ENCODE measurements at regions not wholly inside any gene's neighbourhood (a gene's known extent, or its start where the extent isn't known, plus 50 kb on each side); places are given as distances from the start of the nearest gene placed in this dataset.

DNA sequence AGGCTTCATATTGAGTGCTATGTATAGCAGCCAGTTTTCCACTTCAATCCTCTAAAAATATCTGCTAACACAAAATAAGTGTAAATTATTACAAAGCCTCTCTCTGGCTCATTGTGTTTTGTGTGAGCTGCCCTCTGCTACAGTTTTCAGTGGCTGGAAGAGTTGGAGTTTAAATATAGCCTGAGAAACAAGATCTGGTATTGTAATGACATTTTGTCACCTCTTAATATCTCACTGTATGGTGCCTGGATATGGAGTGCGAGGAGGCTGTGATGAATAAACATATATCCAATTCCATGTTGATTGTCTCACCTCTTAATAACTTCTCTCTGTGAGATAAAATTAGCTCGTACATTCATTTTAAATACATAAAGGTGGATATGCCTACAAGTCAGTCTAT lies 269.7 kb downstream of the FLRT2 start:
- Histone ChIP-seq H3K36me3 (ENCODE audit: insufficient read depth, low read length) (no peaks in the 10 kb centered on the region), H3K4me2 (ENCODE audit: low read length) (no peak overlapping the region), H3K9me3 (ENCODE audit: insufficient read depth, low read depth, low read length) (no peaks in the 10 kb centered on the region), H3K79me2 (ENCODE audit: insufficient read depth, low read length) (no peaks in the 10 kb centered on the region), H3K27me3 (ENCODE audit: insufficient read depth, low read length) (no peaks in the 10 kb centered on the region), H4K20me1 (ENCODE audit: insufficient read depth, low read length) (no peaks in the 10 kb centered on the region), H3K9ac (ENCODE audit: low read length) (no peak overlapping the region), H3K4me3 (ENCODE audit: insufficient read depth, low read depth, low read length) (no peak overlapping the region), H2AFZ (ENCODE audit: low read depth, low read length) (no peak overlapping the region), H3K27ac (ENCODE audit: low read depth, low read length) (no peak overlapping the region), H3K4me1 (ENCODE audit: insufficient read depth, low read length) (no peaks in the 10 kb centered on the region)
- DNase-seq (ENCODE audit: low read depth): no peak
- FAIRE-seq: no peak
- H3K4me1 Mint-ChIP-seq (ENCODE audit: low read depth, unreplicated experiment): no peaks in the 10 kb centered on the region
- TF ChIP-seq EZH2 (IDR thresholded peaks at IDR 0.05; ENCODE audit: insufficient read depth, low read length): no peak
- TF ChIP-seq, protein P1, sequence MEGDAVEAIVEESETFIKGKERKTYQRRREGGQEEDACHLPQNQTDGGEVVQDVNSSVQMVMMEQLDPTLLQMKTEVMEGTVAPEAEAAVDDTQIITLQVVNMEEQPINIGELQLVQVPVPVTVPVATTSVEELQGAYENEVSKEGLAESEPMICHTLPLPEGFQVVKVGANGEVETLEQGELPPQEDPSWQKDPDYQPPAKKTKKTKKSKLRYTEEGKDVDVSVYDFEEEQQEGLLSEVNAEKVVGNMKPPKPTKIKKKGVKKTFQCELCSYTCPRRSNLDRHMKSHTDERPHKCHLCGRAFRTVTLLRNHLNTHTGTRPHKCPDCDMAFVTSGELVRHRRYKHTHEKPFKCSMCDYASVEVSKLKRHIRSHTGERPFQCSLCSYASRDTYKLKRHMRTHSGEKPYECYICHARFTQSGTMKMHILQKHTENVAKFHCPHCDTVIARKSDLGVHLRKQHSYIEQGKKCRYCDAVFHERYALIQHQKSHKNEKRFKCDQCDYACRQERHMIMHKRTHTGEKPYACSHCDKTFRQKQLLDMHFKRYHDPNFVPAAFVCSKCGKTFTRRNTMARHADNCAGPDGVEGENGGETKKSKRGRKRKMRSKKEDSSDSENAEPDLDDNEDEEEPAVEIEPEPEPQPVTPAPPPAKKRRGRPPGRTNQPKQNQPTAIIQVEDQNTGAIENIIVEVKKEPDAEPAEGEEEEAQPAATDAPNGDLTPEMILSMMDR (IDR thresholded peaks at IDR 0.05; ENCODE audit: insufficient read depth, low read depth, low read length): no peak
- peaks cover 3% of the 10 kb centered on the region for H3K9me3 Mint-ChIP-seq (ENCODE audit: unreplicated experiment)
- H3K4me3 Mint-ChIP-seq (ENCODE audit: unreplicated experiment): no peak overlapping the region
- no peaks in the 10 kb centered on the region for H3K27me3 Mint-ChIP-seq (ENCODE audit: low read depth, unreplicated experiment)
- H3K27ac Mint-ChIP-seq (ENCODE audit: unreplicated experiment): no peak overlapping the region
- no peaks in the 10 kb centered on the region for H3K36me3 Mint-ChIP-seq (ENCODE audit: low read depth, unreplicated experiment)

DNA sequence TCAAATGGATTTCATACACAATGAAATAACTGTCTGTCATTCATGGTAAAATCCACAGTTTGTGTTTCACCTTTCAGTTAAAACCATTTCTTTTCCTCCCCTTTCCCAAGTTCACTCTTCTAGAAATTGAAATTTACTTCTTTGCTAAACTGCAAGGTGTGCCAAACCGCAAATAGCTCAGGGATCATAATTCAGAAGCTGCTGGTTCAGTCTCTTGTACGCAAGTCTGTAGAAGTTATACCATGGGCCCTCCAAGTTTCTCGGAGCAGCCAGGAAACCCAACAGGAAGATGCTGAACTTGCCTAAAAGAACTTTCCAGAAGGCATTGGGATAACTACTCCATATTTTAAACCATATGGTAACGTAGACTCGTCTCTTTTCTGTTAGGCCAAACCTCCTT lies 268.9 kb downstream of the FLRT2 start:
- Histone ChIP-seq H3K4me1 (ENCODE audit: insufficient read depth, low read length) (no peaks in the 10 kb centered on the region), H3K9me3 (ENCODE audit: insufficient read depth, low read depth, low read length) (no peaks in the 10 kb centered on the region), H3K4me2 (ENCODE audit: low read length) (no peak overlapping the region), H3K9ac (ENCODE audit: low read length) (no peak overlapping the region), H4K20me1 (ENCODE audit: insufficient read depth, low read length) (no peaks in the 10 kb centered on the region), H3K4me3 (ENCODE audit: insufficient read depth, low read depth, low read length) (no peak overlapping the region), H3K36me3 (ENCODE audit: insufficient read depth, low read length) (no peaks in the 10 kb centered on the region), H2AFZ (ENCODE audit: low read depth, low read length) (no peak overlapping the region), H3K27me3 (ENCODE audit: insufficient read depth, low read length) (no peaks in the 10 kb centered on the region), H3K27ac (ENCODE audit: low read depth, low read length) (no peak overlapping the region), H3K79me2 (ENCODE audit: insufficient read depth, low read length) (no peaks in the 10 kb centered on the region)
- no peak for FAIRE-seq
- no peaks in the 10 kb centered on the region for H3K36me3 Mint-ChIP-seq (ENCODE audit: low read depth, unreplicated experiment)
- no peaks in the 10 kb centered on the region for H3K9me3 Mint-ChIP-seq (ENCODE audit: unreplicated experiment)
- H3K27me3 Mint-ChIP-seq (ENCODE audit: low read depth, unreplicated experiment): no peaks in the 10 kb centered on the region
- TF ChIP-seq, protein P1 (IDR thresholded peaks at IDR 0.05; ENCODE audit: insufficient read depth, low read depth, low read length): no peak
- no peak for TF ChIP-seq EZH2 (IDR thresholded peaks at IDR 0.05; ENCODE audit: insufficient read depth, low read length)
- H3K27ac Mint-ChIP-seq (ENCODE audit: unreplicated experiment): no peak overlapping the region
- no peak for DNase-seq (ENCODE audit: low read depth)
- H3K4me1 Mint-ChIP-seq (ENCODE audit: low read depth, unreplicated experiment): no peaks in the 10 kb centered on the region
- no peak overlapping the region for H3K4me3 Mint-ChIP-seq (ENCODE audit: unreplicated experiment)

DNA sequence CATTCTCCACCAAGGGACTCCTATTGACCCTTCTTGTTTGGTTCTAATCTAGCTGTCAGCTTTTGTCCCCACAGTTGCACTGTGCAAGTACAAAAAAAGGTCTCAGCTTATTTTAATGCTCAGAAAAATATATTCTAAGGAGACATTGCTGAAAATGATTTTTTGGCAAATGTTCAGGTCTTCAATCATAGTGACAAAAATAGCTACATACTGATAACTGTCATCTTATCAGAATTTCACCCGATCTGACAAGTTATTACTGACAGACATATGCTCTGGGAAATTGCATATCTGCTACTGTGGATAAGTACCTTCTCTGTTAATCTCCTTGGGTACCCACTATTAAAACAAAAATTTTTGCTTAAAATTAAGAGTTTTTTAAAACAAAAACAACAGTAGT lies 263.6 kb downstream of the FLRT2 start:
- Histone ChIP-seq H3K4me2 (ENCODE audit: low read length) (no peak overlapping the region), H2AFZ (ENCODE audit: low read depth, low read length) (no peak overlapping the region), H3K4me3 (ENCODE audit: insufficient read depth, low read depth, low read length) (no peak overlapping the region), H3K27ac (ENCODE audit: low read depth, low read length) (no peak overlapping the region), H3K9me3 (ENCODE audit: insufficient read depth, low read depth, low read length) (no peaks in the 10 kb centered on the region), H4K20me1 (ENCODE audit: insufficient read depth, low read length) (no peaks in the 10 kb centered on the region), H3K9ac (ENCODE audit: low read length) (no peak overlapping the region), H3K4me1 (ENCODE audit: insufficient read depth, low read length) (no peaks in the 10 kb centered on the region), H3K27me3 (ENCODE audit: insufficient read depth, low read length) (no peaks in the 10 kb centered on the region), H3K79me2 (ENCODE audit: insufficient read depth, low read length) (no peaks in the 10 kb centered on the region), H3K36me3 (ENCODE audit: insufficient read depth, low read length) (no peaks in the 10 kb centered on the region)
- FAIRE-seq (no peak), DNase-seq (ENCODE audit: low read depth) (no peak)
- H3K4me3 Mint-ChIP-seq (ENCODE audit: unreplicated experiment): no peak overlapping the region
- H3K27ac Mint-ChIP-seq (ENCODE audit: unreplicated experiment): no peak overlapping the region
- H3K4me1 Mint-ChIP-seq (ENCODE audit: low read depth, unreplicated experiment): no peaks in the 10 kb centered on the region
- H3K27me3 Mint-ChIP-seq (ENCODE audit: low read depth, unreplicated experiment): no peaks in the 10 kb centered on the region
- TF ChIP-seq EZH2 (IDR thresholded peaks at IDR 0.05; ENCODE audit: insufficient read depth, low read length): no peak
- TF ChIP-seq, protein P1 (IDR thresholded peaks at IDR 0.05; ENCODE audit: insufficient read depth, low read depth, low read length): no peak
- no peaks in the 10 kb centered on the region for H3K36me3 Mint-ChIP-seq (ENCODE audit: low read depth, unreplicated experiment)
- no peaks in the 10 kb centered on the region for H3K9me3 Mint-ChIP-seq (ENCODE audit: unreplicated experiment)
